Activated naive CD4-positive, alpha-beta T cell treated with anti-CD3 and anti-CD28 coated beads, Interleukin-2, amount 50 U/mL, for 16 hours (primary cell): ENCODE measurements at regions not wholly inside any gene's neighbourhood (a gene's known extent, or its start where the extent isn't known, plus 50 kb on each side); places are given as distances from the start of the nearest gene placed in this dataset.
A peak's percentile ranks its signal among the peaks of the same experiment; 100 is the strongest.

Source experiments
- DNase-seq: peaks from one replicate; pipeline ENCODE4 v3.0.0-alpha.2; 2020

- DNase-seq: no peak
These were observed 291.2 kb downstream of the CDH26 start for GRCh38 chr20:60249436-60249835.

GRCh38 chr20:60250251-60250650 is 292.0 kb downstream of the CDH26 start:
- DNase-seq: no peak

GRCh38 chr20:60252866-60253265 is 294.6 kb downstream of the CDH26 start:
- no peak for DNase-seq

GRCh38 chr20:60253471-60253870 is 295.2 kb downstream of the CDH26 start:
- no peak for DNase-seq

- DNase-seq: no peak
These were observed 296.7 kb downstream of the CDH26 start for GRCh38 chr20:60254901-60255411.

GRCh38 chr20:60255415-60255814 is 297.2 kb downstream of the CDH26 start:
- DNase-seq: no peak

GRCh38 chr20:60255866-60256265 is 297.6 kb downstream of the CDH26 start:
- no peak for DNase-seq

- no peak for DNase-seq
These were observed 298.6 kb downstream of the CDH26 start for GRCh38 chr20:60256811-60257210.

GRCh38 chr20:60257671-60258070 is 299.4 kb downstream of the CDH26 start:
- DNase-seq: no peak

- DNase-seq: no peak
These were observed 300.1 kb downstream of the CDH26 start for GRCh38 chr20:60258255-60258863.

- no peak for DNase-seq
These were observed 303.1 kb downstream of the CDH26 start for GRCh38 chr20:60261333-60261732.

- peak; percentile 41 for DNase-seq
These were observed 304.9 kb downstream of the CDH26 start for GRCh38 chr20:60262967-60263603.

GRCh38 chr20:60263725-60264709 is 305.8 kb downstream of the CDH26 start:
- DNase-seq: no peak

- no peak for DNase-seq
These were observed 308.1 kb downstream of the CDH26 start for GRCh38 chr20:60266177-60266823.

GRCh38 chr20:60268491-60268890 is 310.3 kb downstream of the CDH26 start:
- DNase-seq: no peak

- no peak for DNase-seq
These were observed 311.4 kb downstream of the CDH26 start for GRCh38 chr20:60269573-60270162.

- no peak for DNase-seq
These were observed 312.1 kb downstream of the CDH26 start for GRCh38 chr20:60270341-60270740.

- no peak for DNase-seq
These were observed 313.4 kb downstream of the CDH26 start for GRCh38 chr20:60271597-60271996.

GRCh38 chr20:60272790-60273189 is 314.6 kb downstream of the CDH26 start:
- no peak for DNase-seq

- no peak for DNase-seq
These were observed 316.5 kb downstream of the CDH26 start for GRCh38 chr20:60274717-60275116.

GRCh38 chr20:60281295-60281694 is 323.1 kb downstream of the CDH26 start:
- no peak for DNase-seq

GRCh38 chr20:60283281-60283680 is 325.1 kb downstream of the CDH26 start:
- no peak for DNase-seq

GRCh38 chr20:60286764-60287163 is 328.5 kb downstream of the CDH26 start:
- DNase-seq: no peak
